Astrocyte (in vitro differentiated cells and primary cell): ENCODE measurements at regions not wholly inside any gene's neighbourhood (a gene's known extent, or its start where the extent isn't known, plus 50 kb on each side); places are given as distances from the start of the nearest gene placed in this dataset.
A peak's percentile ranks its signal among the peaks of the same experiment; 100 is the strongest.
"Not testable (repeated sequence)": the region's sequence is repeated elsewhere in the genome, so short reads cannot be mapped to it uniquely, and the experiment has no call there.

Experiments
- DNase-seq: peaks from one replicate; pipeline ENCODE4 v3.0.0-alpha.2; 2010; ENCODE audit warnings: low read depth
- FAIRE-seq: peaks from 2 replicates; lab custom pipeline; 2011; peaks lifted over from hg19 to GRCh38; lab: Jason Lieb, UNC
- H2AFZ ChIP-seq: 2 replicates; pipeline ENCODE4 v1.6.0; 2012; ENCODE audit warnings: low read depth, low read length, inconsistent platforms
- H3K27ac ChIP-seq: 2 replicates; pipeline ENCODE4 v1.5.1; 2011; ENCODE audit warnings: low read depth, low read length, inconsistent platforms
- H3K27me3 ChIP-seq: 2 replicates; pipeline ENCODE4 v1.6.0; 2011; ENCODE audit warnings: low read length, inconsistent platforms; ENCODE audit not compliant: insufficient read depth
- H3K36me3 ChIP-seq: 2 replicates; pipeline ENCODE4 v1.5.1; 2011; ENCODE audit warnings: low read length, inconsistent platforms; ENCODE audit not compliant: insufficient read depth
- H3K4me1 ChIP-seq: 2 replicates; pipeline ENCODE4 v1.5.1; 2011; ENCODE audit warnings: low read length, inconsistent platforms; ENCODE audit not compliant: insufficient read depth
- H3K4me2 ChIP-seq: 2 replicates; pipeline ENCODE4 v1.6.0; 2012; ENCODE audit warnings: low read length, inconsistent platforms
- H3K4me3 ChIP-seq: 2 replicates; pipeline ENCODE4 v1.5.1; 2011; ENCODE audit warnings: low read depth, mild to moderate bottlenecking, low read length, inconsistent platforms; ENCODE audit not compliant: insufficient read depth
- H3K79me2 ChIP-seq: 2 replicates; pipeline ENCODE4 v1.6.0; 2012; ENCODE audit warnings: mild to moderate bottlenecking, low read length, inconsistent platforms; ENCODE audit not compliant: insufficient read depth
- H3K9ac ChIP-seq: 2 replicates; pipeline ENCODE4 v1.6.0; 2012; ENCODE audit warnings: mild to moderate bottlenecking, low read length, inconsistent platforms
- H3K9me3 ChIP-seq: 2 replicates; pipeline ENCODE4 v1.5.1; 2012; ENCODE audit warnings: low read depth, mild to moderate bottlenecking, low read length, inconsistent platforms; ENCODE audit not compliant: insufficient read depth
- H4K20me1 ChIP-seq: 2 replicates; pipeline ENCODE4 v1.6.0; 2012; ENCODE audit warnings: low read length, inconsistent platforms; ENCODE audit not compliant: insufficient read depth
- H3K27ac Mint-ChIP-seq: one replicate; pipeline ENCODE4 v1.8.0; 2021; ENCODE audit warnings: mild to moderate bottlenecking, mixed read lengths; ENCODE audit not compliant: unreplicated experiment
- H3K27me3 Mint-ChIP-seq: one replicate; pipeline ENCODE4 v1.8.0; 2021; ENCODE audit warnings: low read depth, mixed read lengths; ENCODE audit not compliant: unreplicated experiment
- H3K36me3 Mint-ChIP-seq: one replicate; pipeline ENCODE4 v1.8.0; 2021; ENCODE audit warnings: low read depth, mixed read lengths; ENCODE audit not compliant: unreplicated experiment
- H3K4me1 Mint-ChIP-seq: one replicate; pipeline ENCODE4 v1.8.0; 2021; ENCODE audit warnings: low read depth, mixed read lengths; ENCODE audit not compliant: unreplicated experiment
- H3K4me3 Mint-ChIP-seq: one replicate; pipeline ENCODE4 v1.8.0; 2021; ENCODE audit warnings: mild to moderate bottlenecking, moderate library complexity, mixed read lengths; ENCODE audit not compliant: unreplicated experiment
- H3K9me3 Mint-ChIP-seq: one replicate; pipeline ENCODE4 v1.8.0; 2021; ENCODE audit warnings: mild to moderate bottlenecking, mixed read lengths; ENCODE audit not compliant: unreplicated experiment
- CTCF ChIP-seq: IDR thresholded peaks from 2 replicates; pipeline ENCODE4 v1.5.1; 2011; ENCODE audit warnings: low read depth, mild to moderate bottlenecking, inconsistent platforms, low read length, moderate library complexity; ENCODE audit not compliant: insufficient read depth
- EZH2 ChIP-seq: IDR thresholded peaks from 2 replicates; pipeline ENCODE4 v1.6.1; 2012; ENCODE audit warnings: mild to moderate bottlenecking, low read length, inconsistent platforms; ENCODE audit not compliant: insufficient read depth

- no peaks in the 10 kb centered on the region for H3K27me3 Mint-ChIP-seq
- Histone ChIP-seq H3K4me3 (no peak overlapping the region), H3K27ac (no peak overlapping the region), H3K4me1 (no peaks in the 10 kb centered on the region), H3K9ac (no peak overlapping the region), H3K27me3 (no peaks in the 10 kb centered on the region), H3K9me3 (no peaks in the 10 kb centered on the region), H3K4me2 (no peak overlapping the region), H3K79me2 (no peaks in the 10 kb centered on the region), H4K20me1 (no peaks in the 10 kb centered on the region), H3K36me3 (no peaks in the 10 kb centered on the region), H2AFZ (no peak overlapping the region)
- peak overlapping the region; percentile 96 for H3K27ac Mint-ChIP-seq
- FAIRE-seq (no peak), DNase-seq (no peak)
- peaks cover 27% of the 10 kb centered on the region for H3K4me1 Mint-ChIP-seq
- no peak overlapping the region for H3K4me3 Mint-ChIP-seq
- H3K9me3 Mint-ChIP-seq, result peaks cover 7% of the 10 kb centered on the region
- no peaks in the 10 kb centered on the region for H3K36me3 Mint-ChIP-seq
- TF ChIP-seq EZH2 (no peak), CTCF (no peak)
Measured at GRCh38 chr11:98734686-98735085, 286.1 kb upstream of the CNTN5 start.

GRCh38 chr11:98736833-98737232 is 283.9 kb upstream of the CNTN5 start:
- no peak overlapping the region for H3K27ac Mint-ChIP-seq
- H3K36me3 Mint-ChIP-seq, result no peaks in the 10 kb centered on the region
- Histone ChIP-seq H3K4me1 (no peaks in the 10 kb centered on the region), H3K36me3 (no peaks in the 10 kb centered on the region), H3K9me3 (no peaks in the 10 kb centered on the region), H4K20me1 (no peaks in the 10 kb centered on the region), H2AFZ (no peak overlapping the region), H3K27ac (no peak overlapping the region), H3K9ac (no peak overlapping the region), H3K79me2 (no peaks in the 10 kb centered on the region), H3K4me3 (no peak overlapping the region), H3K4me2 (no peak overlapping the region), H3K27me3 (no peaks in the 10 kb centered on the region)
- no peak for TF ChIP-seq EZH2
- TF ChIP-seq CTCF, result no peak
- no peak for FAIRE-seq
- peaks cover 23% of the 10 kb centered on the region for H3K4me1 Mint-ChIP-seq
- no peaks in the 10 kb centered on the region for H3K27me3 Mint-ChIP-seq
- H3K9me3 Mint-ChIP-seq, result peaks cover 7% of the 10 kb centered on the region
- DNase-seq, result no peak
- no peak overlapping the region for H3K4me3 Mint-ChIP-seq

- DNase-seq (no peak), FAIRE-seq (no peak)
- H3K79me2 ChIP-seq, result no peaks in the 10 kb centered on the region
- Mint-ChIP-seq H3K27me3 (no peaks in the 10 kb centered on the region), H3K4me3 (no peak overlapping the region), H3K27ac (no peak overlapping the region), H3K4me1 (peaks cover 2% of the 10 kb centered on the region), H3K9me3 (no peaks in the 10 kb centered on the region), H3K36me3 (no peaks in the 10 kb centered on the region)
- no peaks in the 10 kb centered on the region for H3K9me3 ChIP-seq
- no peak overlapping the region for H3K9ac ChIP-seq
- H3K27ac ChIP-seq, result no peak overlapping the region
- no peak for TF ChIP-seq CTCF
- TF ChIP-seq EZH2, result no peak
- no peaks in the 10 kb centered on the region for H4K20me1 ChIP-seq
- no peaks in the 10 kb centered on the region for H3K4me1 ChIP-seq
- no peak overlapping the region for H3K4me2 ChIP-seq
- H3K27me3 ChIP-seq, result no peaks in the 10 kb centered on the region
- H3K36me3 ChIP-seq, result no peaks in the 10 kb centered on the region
- H2AFZ ChIP-seq, result no peak overlapping the region
- no peak overlapping the region for H3K4me3 ChIP-seq
Measured at GRCh38 chr11:98740321-98740720, 280.4 kb upstream of the CNTN5 start.

- not testable (repeated sequence) for H3K4me1 ChIP-seq, H3K4me2 ChIP-seq, H3K36me3 ChIP-seq, DNase-seq, H3K27me3 Mint-ChIP-seq, H3K4me3 ChIP-seq, H3K9me3 ChIP-seq, H3K9ac ChIP-seq, H4K20me1 ChIP-seq, H3K27ac ChIP-seq, H3K4me3 Mint-ChIP-seq, H2AFZ ChIP-seq, H3K79me2 ChIP-seq, H3K36me3 Mint-ChIP-seq, H3K27me3 ChIP-seq, H3K4me1 Mint-ChIP-seq, H3K27ac Mint-ChIP-seq, FAIRE-seq
- peaks cover 22% of the 10 kb centered on the region for H3K9me3 Mint-ChIP-seq
Measured at GRCh38 chr11:98763446-98763845, 257.3 kb upstream of the CNTN5 start.
